ENCODE measurements at regions not wholly inside any gene's neighbourhood (a gene's known extent, or its start where the extent isn't known, plus 50 kb on each side); places are given as distances from the start of the nearest gene placed in this dataset.

- no peak for TF ChIP-seq RCOR1 (IDR thresholded peaks at IDR 0.05; ENCODE audit: insufficient replicate concordance, low read length)
These were observed 286.7 kb upstream of the CDH5 start (continued) for GRCh38 chr16:66079671-66080334.

- H3K27ac ChIP-seq (ENCODE audit: insufficient read depth, low read length): peak overlapping the region; percentile 58; the same call in 1 of the 2 replicates
- no peak overlapping the region for H3K4me3 ChIP-seq (ENCODE audit: insufficient read depth, low read depth, low read length)
- no peak overlapping the region for H3K56ac ChIP-seq (ENCODE audit: extremely low read depth, insufficient read depth, low read length)
- no peaks in the 10 kb centered on the region for H3K9me1 ChIP-seq (ENCODE audit: insufficient read depth, low read length)
- H3K9me3 ChIP-seq (ENCODE audit: control insufficient read depth, insufficient read depth, low read length): peaks cover 4% of the 10 kb centered on the region
- no TSS peak for BruUV-seq (replicated peaks)
- no peaks in the 10 kb centered on the region; the same call in 1 of the 2 replicates for H3K27me3 ChIP-seq (ENCODE audit: control insufficient read depth, insufficient read depth, low read length)
- no peaks in the 10 kb centered on the region for H3K79me1 ChIP-seq (ENCODE audit: low read depth in 1 of 2, low read length in 2 of 2)
- ChIA-PET CTCF (interaction anchor here (0.7 kb wide), 1 partner anchor 10 kb away, joined by 3 read pairs; no protein-coding TSS in a partner anchor), POLR2A (ENCODE audit: unreplicated experiment) (no interaction called here)
- peaks cover 7% of the 10 kb centered on the region for H3K4me1 ChIP-seq (ENCODE audit: control insufficient read depth, insufficient read depth, low read length)
- intact Hi-C loops (cut with micrococcal nuclease): loop anchor here (2.0 kb wide), 1 partner anchor 64 kb away; no protein-coding TSS in a partner anchor
- H3K9ac ChIP-seq (ENCODE audit: low read depth, low read length): no peak overlapping the region; the same call in 1 of the 2 replicates
- peak overlapping the region; percentile 16; the same call in 1 of the 2 replicates for H4K5ac ChIP-seq (ENCODE audit: low read depth, low read length)
- peak overlapping the region; percentile 81 for H2BK20ac ChIP-seq (ENCODE audit: low read depth, low read length)
- H3K18ac ChIP-seq (ENCODE audit: low read depth, low read length): peak overlapping the region; percentile 22
- H4K8ac ChIP-seq (ENCODE audit: low read depth in 2 of 2, low read length in 2 of 2): peak overlapping the region in 1 of 2 experiments; percentile 66; a peak in 2 of 4 replicates
- ATAC-seq (ENCODE audit: low read depth) (peak; percentile 93), DNase-seq (peak; percentile 83)
- no peaks in the 10 kb centered on the region for H3K36me3 ChIP-seq (ENCODE audit: control insufficient read depth, insufficient read depth, low read length)
- H2BK15ac ChIP-seq (ENCODE audit: low read depth, low read length): no peak overlapping the region; the same call in 1 of the 3 replicates
- H2AK9ac ChIP-seq (replicated peaks; ENCODE audit: low read depth, low read length, poor library complexity): no peak overlapping the region
- 18% methylated on average over 1 of the region's 6 CpGs; no CpG with 5 or more reads in 1 of the 2 experiments for WGBS, 2 experiments (ENCODE audit: extremely low coverage in 2 of 2, insufficient read length in 1 of 2)
- peak overlapping the region; percentile 50; the same call in 1 of the 2 replicates for H4K91ac ChIP-seq (ENCODE audit: insufficient read depth, low read depth, low read length)
- in situ Hi-C loops (cut with MboI; ENCODE audit: low sequenced_read_pairs): no loop called here
- H2BK120ac ChIP-seq (ENCODE audit: low read depth, low read length): peak overlapping the region; percentile 76
- H3K4ac ChIP-seq (ENCODE audit: low read depth, low read length): peak overlapping the region; percentile 49; the same call in 1 of the 2 replicates
- dilution Hi-C loops (cut with HindIII; ENCODE audit: low sequenced_read_pairs, unreplicated experiment): no loop called here
- H3K14ac ChIP-seq (replicated peaks; ENCODE audit: low read depth, low read length): peak overlapping the region; percentile 47; the same call in 1 of the 2 replicates
- H4K20me1 ChIP-seq (ENCODE audit: insufficient read depth, low read length): no peaks in the 10 kb centered on the region
- peak overlapping the region; percentile 29; the same call in 1 of the 2 replicates for H3K4me2 ChIP-seq (ENCODE audit: low read depth, low read length)
- H3K23ac ChIP-seq (ENCODE audit: low read depth, low read length): peak overlapping the region; percentile 41; the same call in 1 of the 2 replicates
- peak overlapping the region; percentile 74; the same call in 1 of the 2 replicates for H2AK5ac ChIP-seq (ENCODE audit: low read depth, low read length)
- peak overlapping the region; percentile 28 for H2BK5ac ChIP-seq (ENCODE audit: low read depth, low read length, poor library complexity, severe bottlenecking)
- peak overlapping the region; percentile 12 for H2AFZ ChIP-seq (replicated peaks; ENCODE audit: low read length, poor library complexity)
- no peak for TF ChIP-seq BHLHE40 (IDR thresholded peaks at IDR 0.05; ENCODE audit: low read depth, low read length)
- no peak for TF ChIP-seq MXI1 (IDR thresholded peaks at IDR 0.05; ENCODE audit: borderline replicate concordance, low read depth, low read length)
- no peak for TF ChIP-seq SMC3 (IDR thresholded peaks at IDR 0.05; ENCODE audit: low read depth, low read length)
- TF ChIP-seq MAZ (IDR thresholded peaks at IDR 0.05; ENCODE audit: borderline replicate concordance, low read depth, low read length): no peak
- no peak for TF ChIP-seq CEBPB (IDR thresholded peaks at IDR 0.05; ENCODE audit: low read depth, low read length)
- no peak for TF ChIP-seq MAFK (IDR thresholded peaks at IDR 0.05; ENCODE audit: low read depth, low read length)
- TF ChIP-seq FOS (IDR thresholded peaks at IDR 0.05; ENCODE audit: low read depth, low read length): no peak
- TF ChIP-seq ELK1 (IDR thresholded peaks at IDR 0.05; ENCODE audit: borderline replicate concordance, low read depth, low read length): no peak
- no peak for TF ChIP-seq CHD1 (IDR thresholded peaks at IDR 0.05; ENCODE audit: low read depth, low read length)
- TF ChIP-seq RCOR1 (IDR thresholded peaks at IDR 0.05; ENCODE audit: insufficient replicate concordance, low read length): no peak
- no peak for TF ChIP-seq RAD21 (IDR thresholded peaks at IDR 0.05; ENCODE audit: low read length)
These were observed 296.2 kb upstream of the CDH5 start for GRCh38 chr16:66070140-66070917.
